CD4-positive, alpha-beta T cell treated with Interleukin-2 at 100 ng/mL for 4 hours (primary cell): ENCODE measurements at regions not wholly inside any gene's neighbourhood (a gene's known extent, or its start where the extent isn't known, plus 50 kb on each side); places are given as distances from the start of the nearest gene placed in this dataset.
"Not testable (repeated sequence)": the region's sequence is repeated elsewhere in the genome, so short reads cannot be mapped to it uniquely, and the experiment has no call there.

Source experiments
- DNase-seq: peaks from one replicate; pipeline ENCODE4 v3.0.0-alpha.2; 2020; ENCODE audit warnings: low spot score

DNA sequence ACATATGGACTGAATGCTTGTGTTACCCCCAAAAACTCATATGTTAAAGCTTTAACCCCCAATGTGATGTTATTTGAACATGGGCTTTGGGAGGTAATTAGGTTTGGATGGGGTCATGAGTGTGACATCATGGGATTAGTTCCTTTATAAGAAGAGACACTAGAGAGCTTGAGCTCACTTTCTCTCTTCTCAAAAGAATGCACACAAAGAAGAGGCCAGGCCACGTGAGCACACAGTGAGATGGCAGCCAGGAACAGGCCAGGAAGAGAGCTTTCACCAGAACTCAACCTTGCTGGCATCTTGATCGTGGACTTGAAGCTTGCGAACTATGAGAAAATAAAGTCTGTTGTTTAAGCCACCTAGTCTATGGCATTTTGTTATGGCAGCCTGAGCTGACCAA is 360.6 kb downstream of the NR2F1-AS1 start:
- no peak for DNase-seq

DNA sequence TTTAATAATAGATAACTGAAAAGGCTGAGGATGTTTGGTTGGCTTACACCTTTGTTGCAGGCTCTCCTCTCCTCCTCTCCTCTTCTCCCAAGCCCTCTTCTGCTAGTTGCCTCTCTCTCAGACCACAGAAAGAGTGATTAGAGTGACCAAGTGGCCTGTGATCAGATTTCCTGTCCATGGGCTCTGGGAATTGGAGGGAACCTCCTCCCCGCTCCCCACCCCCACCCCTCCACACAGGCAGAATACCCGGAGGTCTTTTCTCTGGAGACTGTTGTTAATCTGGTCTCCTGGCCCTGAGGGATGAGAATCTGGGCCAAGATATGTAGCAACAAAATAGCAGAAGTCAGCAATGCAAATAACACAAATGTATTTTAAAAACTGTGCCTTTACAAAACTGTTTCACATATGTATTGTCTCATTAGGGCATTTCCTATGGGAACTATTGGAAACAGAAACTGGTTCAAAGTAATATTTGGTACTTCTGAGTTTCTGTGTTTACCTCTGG is 361.3 kb downstream of the NR2F1-AS1 start:
- no peak for DNase-seq

DNA sequence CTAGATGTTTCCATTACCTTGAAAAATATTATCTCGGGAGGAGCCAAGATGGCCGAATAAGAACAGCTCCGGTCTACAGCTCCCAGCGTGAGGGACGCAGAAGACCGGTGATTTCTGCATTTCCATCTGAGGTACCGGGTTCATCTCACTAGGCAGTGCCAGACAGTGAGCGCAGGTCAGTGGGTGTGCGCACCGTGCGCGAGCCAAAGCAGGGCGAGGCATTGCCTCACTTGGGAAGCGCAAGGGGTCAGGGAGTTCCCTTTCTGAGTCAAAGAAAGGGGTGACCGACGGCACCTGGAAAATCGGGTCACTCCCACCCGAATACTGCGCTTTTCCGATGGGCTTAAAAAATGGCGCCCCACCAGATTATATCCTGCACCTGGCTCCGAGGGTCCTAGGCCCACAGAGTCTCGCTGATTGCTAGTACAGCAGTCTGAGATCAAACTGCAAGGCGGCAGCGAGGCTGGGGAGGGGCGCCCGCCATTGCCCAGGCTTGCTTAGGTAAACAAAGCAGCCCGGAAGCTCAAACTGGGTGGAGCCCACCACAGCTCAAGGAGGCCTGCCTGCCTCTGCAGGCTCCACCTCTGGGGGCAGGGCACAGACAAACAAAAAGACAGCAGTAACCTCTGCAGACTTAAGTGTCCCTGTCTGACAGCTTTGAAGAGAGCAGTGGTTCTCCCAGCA is 367.8 kb downstream of the NR2F1-AS1 start:
- not testable (repeated sequence) for DNase-seq

DNA sequence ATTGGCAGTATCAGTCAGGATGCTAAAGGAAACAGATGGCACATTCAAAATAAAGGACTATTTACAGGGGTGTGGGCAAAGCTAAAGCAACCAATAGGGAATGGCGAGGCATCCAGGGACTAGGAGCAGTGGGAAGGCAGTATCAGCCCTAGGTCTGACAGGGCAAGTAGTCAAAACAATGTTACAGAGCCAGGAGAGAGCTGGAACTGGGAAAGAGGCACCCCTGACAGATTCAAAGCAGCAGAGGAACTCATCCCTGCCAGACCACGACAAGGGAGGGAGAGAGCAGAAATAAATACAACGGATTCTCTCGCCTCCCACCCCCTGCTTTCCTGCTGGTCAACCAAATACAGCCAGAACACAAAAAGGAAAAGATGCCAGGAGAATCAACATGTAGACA is 371.5 kb downstream of the NR2F1-AS1 start:
- DNase-seq: no peak

DNA sequence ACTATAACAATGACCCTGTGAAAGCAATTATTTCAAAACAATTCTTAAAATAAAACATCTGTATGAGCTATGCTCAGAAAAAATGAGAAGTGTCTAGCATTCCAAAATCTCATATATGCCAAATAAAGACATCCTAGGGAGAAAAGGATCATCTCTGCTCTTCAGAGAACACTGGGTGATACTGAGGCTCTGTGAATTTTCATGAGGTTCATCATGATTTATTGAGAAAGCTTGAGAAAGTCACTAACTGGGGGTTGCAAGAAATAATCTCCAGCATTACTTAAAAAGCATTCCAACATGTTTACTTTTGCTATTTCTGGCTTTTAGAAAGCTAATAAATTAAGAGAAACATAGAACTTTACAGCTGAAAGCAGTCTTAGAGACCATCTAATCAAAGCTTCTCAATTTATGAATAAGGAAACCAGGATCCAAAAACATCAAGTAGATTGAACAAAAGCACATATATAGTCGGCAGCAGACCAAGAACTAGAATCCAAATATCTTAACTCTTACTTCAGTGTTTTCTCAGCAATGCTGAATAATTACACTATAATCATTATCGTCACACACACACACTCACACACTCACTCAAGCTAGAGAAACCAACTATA is 372.8 kb downstream of the NR2F1-AS1 start:
- no peak for DNase-seq

DNA sequence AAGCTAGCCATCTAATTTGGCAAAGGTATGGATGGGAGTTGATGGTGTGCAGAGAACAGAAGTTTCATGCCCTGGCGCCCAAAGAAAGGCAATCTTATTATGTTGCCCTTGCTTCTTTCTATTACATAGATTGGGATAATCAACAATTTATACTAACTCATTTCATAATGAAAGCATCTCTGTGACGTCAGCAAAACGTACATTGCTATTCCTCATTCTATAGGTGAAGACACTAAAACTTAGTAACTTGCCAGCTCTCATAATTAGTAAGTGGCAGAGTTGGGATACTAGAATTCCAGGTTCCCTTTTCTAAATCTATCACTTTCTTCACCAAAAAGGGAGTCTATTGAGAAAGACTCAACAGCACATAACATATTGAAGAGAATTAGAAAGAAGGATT is 374.8 kb downstream of the NR2F1-AS1 start:
- no peak for DNase-seq

DNA sequence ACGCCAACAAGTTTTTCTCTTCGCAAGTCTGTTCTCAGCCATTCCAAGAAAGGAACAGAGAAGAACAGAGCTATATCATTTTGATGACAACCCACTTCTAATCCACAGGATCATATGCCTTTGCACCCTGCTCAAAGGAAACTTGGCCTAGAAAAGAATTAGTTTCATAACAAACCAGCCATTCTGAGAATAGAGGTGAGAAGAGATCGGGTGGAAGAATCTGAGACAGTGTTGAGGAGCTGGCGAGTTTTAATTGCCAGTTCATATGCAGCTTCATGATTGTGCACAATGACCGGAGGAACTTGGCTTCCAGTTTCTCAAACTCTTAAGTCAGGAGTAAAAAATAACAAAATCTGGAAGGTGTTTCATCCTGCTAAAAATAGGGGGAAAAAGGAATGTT is 380.0 kb downstream of the NR2F1-AS1 start:
- DNase-seq: no peak

DNA sequence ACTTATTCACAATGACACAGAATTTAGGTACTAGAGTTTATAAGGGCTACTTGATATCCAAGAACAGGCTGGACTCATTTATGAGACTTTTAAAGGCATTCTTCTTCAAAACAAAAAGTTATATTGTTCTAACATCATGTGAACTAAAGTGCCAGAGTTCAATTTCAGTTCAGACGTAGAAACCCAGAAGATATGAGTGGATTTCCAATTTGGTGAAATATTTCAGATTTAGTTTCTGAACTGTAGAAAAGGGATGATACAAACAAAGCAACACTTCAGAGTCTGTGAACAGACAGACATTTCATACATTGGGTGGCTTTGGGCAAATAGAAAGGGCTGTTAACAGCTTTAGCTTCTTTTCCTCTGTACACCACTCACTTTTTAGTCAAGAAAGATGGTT is 384.0 kb downstream of the NR2F1-AS1 start:
- no peak for DNase-seq

DNA sequence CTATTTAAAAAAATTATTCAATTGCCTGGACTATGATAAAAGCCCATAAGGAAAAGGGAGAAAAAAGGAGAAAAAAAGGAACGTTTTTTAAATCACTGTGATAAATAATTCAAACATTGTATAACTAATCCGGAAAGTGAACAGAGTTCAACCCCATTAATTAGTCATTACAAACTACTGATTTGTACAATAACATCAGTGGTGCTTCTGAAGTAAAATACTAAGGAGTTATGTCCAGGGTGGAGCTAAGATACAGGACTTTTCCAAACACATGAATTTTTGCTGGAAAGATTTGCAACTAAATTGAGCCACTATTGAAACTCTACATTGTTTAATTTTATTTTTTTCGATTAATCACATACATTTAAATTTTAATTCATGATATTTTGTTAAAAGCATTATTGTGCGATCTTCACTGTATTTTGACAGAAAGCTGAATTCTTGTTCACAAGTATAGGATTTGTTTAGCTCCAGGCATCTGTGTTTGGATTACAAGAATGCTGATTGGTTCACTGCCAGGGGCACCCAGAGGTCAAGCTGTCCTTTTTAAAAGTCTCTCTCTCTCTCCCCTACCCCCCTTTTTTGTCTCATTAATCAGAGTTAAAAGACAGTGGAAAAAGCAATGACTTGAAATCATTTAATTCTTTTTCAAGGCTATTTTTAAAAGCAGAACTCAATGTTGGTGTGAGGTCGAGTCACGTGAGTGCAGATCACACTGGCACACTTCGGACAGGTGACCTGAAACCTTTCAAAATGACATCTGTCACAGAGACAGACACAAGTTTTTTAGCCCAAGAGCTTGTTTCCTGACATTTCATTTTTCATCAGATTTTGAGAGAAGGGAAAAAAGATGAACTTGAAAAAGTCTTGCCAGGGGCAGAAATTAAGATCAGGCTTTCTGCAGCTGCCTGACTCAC is 387.3 kb downstream of the NR2F1-AS1 start:
- no peak for DNase-seq

DNA sequence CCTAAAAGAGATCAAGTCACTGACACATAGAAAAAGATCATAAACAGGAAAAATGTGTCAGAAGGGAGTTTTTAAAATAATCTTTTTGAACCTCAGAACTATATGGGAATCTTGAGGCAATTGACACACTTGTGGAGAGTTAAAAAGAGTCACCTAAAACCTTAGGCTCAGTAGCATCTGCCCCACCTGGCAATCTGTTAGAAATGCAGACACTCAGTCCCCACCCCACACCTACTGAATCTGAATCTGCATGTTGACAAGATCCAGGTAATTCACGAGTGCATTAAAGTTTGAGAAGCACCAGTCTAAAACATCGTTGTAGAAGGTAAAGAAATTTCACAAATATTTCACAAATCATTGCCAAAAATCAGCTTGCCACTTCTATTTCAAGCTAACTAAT is 388.3 kb downstream of the NR2F1-AS1 start:
- no peak for DNase-seq

DNA sequence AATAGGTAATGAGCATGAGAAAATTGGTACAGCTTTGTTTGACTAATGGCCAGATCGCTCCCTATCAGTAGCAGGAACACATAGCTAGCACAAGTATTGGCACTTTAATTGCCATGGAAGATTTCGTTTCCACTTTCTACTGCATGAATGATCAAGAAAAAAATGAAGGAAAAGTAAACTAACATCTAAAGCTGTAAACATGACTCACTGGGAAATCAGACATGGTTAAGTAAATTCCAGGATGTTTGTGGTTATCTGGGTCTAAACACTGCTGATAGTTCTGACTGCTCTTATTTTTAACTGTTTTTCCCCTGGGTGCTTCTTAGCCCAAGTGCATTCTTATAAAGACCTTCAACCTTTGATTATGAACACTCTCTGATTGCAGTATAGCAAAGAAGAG is 388.9 kb downstream of the NR2F1-AS1 start:
- DNase-seq: no peak

DNA sequence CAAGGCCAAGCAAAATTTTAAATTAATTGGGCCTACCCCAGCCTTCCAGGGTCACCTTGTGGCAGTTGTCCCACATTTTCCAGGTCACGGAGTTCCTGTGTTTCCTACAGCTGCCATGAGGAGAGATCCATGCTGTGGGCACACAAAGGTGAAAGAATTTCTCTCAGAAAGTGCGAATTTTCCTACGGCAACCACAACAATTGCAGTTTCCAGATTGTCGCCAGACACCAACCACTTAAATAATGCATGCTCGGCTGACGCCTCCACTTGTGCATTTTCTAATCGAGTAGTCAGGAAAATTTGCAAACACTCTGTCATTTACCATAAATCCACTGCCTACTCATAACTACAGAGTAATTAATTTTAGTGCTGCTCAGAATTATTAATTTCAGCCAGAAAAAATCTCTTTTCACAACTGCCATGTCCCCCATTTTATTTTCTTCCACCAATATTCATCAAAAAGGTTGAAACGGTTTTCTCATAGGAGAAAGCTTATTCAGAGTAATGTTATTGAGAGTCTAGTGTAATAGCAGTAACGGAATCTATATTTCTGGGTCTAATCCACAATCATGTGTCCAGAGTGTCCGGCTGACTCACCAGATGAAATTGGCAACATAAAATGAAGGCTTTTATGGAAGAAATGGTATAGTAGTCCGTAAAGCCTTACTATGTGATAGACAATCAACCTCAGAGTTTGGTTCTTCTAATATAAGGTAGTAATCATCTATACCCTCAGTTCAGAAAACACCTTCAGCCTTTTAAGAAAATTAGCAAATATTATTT is 389.8 kb downstream of the NR2F1-AS1 start:
- DNase-seq: no peak

DNA sequence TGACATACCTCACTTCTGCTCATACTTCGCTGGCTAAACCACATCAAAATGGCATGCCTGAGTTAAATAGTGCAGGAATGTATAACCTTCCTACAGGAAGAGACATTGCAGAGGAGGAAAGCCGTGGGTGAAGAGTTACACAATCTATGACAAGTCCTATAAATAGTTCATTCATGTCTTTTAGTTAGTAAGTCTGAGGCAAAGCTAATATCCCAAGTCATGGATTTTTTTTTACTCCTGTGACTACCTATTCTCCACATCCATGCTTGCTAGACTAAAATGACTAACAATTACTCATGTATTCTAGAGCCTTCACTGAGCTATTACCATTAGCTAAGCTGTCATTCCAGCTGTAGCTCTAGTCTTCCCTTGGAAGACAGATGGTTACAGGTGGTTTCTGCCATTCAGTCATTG is 391.3 kb downstream of the NR2F1-AS1 start:
- no peak for DNase-seq

DNA sequence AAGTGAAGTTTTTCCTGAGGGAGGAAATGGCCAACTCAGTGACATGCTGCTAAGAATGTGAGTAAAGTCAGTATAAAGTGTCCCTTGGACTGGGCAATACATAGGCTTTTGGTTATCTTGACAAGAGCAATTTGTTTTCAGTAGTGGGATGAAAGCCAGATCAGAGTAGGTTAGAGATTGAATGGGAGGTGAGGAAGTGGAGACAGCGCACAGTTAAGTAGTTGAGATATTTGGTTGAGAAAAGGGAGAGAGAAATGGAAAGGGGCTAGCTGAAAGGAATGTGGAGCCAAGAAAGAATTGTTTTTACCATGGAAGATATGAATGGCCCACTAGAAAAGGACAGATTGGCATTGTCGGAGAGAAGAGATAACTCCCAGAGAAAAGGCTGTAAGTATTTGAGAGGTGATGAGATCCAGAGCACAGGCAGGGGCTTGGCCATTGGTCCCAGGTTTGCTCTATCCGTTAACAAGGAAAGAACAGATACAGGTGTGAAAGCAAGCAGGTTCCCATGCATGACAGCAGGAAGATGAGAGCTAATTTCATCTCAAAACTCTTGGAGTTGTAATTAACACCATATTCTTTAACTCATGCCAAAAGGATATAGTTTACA is 392.0 kb downstream of the NR2F1-AS1 start:
- DNase-seq: no peak

DNA sequence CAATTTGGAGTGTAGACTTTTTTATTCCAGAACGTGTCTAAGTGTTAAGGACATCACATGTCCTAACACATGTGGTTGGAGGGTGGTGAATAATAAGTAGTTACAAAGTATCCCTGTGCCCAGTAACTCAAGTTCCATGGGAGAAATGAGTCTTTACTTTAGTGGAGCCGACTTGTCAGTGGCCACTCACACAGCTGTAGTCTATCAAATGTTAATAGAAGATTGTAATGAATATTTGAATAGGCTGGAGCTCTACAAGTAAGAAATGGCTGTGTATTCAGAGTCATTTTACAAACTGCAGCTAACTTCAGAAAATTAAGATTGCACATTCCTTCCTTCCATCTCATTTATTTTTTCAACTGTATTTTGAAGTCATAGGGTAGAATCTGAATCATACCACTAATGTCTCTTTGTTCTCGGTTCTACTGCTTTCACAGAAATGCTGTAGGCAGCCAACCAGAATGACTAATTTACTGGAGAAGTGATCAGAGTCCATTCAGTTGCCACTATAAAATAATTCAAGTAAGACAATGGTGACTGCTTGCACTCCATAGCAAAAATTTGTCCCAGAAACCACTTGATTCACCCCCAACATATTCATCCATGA is 394.8 kb downstream of the NR2F1-AS1 start:
- DNase-seq: no peak

DNA sequence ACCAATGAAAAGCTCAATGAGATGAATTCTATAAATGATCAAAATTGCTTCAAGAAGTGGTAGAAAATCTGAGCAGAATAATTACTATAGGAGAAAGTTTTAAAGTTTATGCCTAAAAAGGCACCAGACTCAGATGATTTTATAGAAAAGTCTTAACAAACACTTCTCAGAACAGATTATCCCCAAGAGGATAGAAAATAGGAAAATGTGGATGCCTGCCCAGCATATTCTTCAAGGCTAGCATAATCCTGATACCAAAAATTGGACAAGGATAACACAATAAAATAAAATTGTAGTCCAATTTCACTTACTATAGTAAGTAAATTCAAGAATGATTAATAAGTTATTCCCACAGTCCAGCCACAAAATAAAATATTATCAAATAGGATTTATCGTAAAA is 397.0 kb downstream of the NR2F1-AS1 start:
- DNase-seq: no peak

DNA sequence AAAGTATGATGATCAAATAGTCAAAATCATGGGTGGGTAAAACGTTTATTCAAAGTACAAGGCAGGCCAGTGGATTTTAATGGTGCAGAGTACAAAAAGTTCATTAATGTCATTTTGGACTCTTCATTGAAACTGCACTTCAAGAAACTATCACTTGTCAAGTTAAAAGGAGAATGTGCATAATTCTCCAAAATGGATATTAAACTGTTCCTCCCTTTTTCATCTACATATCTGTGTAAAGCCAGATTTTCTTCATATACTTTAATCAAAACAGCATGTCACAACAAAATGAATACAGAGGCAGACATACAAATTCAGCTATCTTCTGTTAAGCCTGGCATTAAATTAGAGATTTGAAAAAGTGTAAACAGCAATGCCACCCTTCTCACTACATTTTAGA is 401.6 kb downstream of the NR2F1-AS1 start:
- no peak for DNase-seq

DNA sequence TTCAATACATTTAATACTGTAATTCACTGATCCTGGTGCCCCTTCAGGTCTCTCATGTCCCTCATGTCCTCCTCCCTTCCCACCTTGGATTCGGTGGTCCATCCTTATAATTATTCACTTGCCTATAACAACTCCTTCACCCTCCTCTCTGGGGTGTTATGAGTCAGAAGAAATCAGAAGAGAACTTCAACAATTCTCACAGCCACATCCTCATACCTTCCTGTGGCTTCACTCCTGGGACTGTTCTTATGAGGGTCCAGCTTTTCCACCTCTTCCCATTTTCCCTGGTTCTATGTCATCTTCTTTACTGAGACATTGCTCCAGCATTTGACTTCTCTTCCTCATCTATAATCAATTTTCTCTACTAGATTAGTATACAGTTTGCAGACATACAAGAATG is 406.1 kb downstream of the NR2F1-AS1 start:
- no peak for DNase-seq

DNA sequence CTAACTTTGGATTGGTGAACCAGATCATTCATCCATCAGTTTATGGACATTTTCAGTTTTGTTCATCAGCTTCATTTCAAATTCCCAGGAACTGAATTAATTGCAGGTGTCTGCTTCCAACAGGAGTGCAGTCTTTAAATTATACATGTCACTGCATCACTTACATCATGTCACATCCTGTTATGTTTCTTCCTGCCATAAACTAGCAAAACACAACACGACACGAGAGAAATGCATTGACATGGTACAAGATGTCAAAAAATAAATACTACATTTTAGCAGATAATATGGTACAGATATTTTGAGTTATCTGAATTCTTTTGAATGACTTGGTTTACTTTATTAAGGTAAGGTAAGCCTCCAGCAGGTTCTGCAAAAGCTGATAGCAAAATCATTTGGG is 415.5 kb downstream of the NR2F1-AS1 start:
- no peak for DNase-seq

DNA sequence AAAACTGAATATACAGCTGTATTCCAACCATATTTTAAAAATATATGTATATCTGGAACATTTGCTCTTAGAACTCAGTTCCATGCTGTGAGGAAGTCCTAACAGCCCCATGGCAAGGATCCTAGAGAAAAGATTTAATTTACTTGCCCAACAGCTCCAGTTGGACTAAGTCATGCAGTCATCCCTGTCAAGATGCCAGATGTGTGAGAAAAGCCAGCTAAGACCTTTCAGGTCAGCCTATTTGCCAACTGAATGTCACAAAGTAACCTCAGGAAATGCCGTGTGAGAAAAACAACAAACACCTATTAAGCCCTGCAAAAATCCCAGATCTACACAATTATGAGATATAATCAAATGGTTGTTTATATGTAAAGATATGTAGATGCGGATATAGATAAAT is 416.3 kb downstream of the NR2F1-AS1 start:
- no peak for DNase-seq

DNA sequence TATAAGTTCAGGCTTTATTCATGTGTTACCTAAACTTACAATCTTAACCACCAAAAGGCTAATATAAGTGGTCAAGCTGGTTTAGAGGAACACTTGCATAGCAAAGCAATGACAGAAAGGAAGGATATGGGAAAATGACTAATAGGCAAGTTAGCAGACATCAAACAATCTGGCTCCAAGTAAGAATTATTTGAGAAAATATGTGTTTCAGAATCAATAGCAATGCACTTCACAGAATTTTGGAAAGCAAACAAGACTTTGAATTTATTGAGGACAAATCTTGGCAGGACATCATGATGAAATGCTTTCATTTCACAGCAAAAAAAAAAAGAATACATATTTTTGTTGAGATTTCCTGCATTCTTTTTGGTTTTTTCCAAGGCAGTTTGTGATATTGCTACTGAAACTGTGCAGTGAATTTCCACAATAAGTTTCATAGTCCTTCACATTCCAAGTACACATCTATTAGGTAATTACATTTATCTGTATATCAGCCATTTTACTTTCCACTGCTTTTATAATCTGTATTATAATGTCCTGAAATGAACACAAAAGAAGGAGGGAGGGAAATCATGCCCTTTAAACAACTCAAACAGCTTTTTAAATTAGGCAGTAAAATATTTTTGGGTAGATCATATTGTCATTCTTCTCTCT is 417.9 kb downstream of the NR2F1-AS1 start:
- no peak for DNase-seq
